ENCODE measurements at regions not wholly inside any gene's neighbourhood (a gene's known extent, or its start where the extent isn't known, plus 50 kb on each side); places are given as distances from the start of the nearest gene placed in this dataset.

GRCh38 chr9:107696302-107696701 is 206.7 kb upstream of the KLF4 start:
- no peaks in the 10 kb centered on the region for H3K9me3 Mint-ChIP-seq
- H3K27ac Mint-ChIP-seq = no peak overlapping the region
- no peaks in the 10 kb centered on the region for H3K4me1 Mint-ChIP-seq (ENCODE audit: low read depth)

GRCh38 chr9:107694390-107694789 is 204.8 kb upstream of the KLF4 start:
- no peaks in the 10 kb centered on the region for H3K36me3 Mint-ChIP-seq (ENCODE audit: low read depth)

More at GRCh38 chr9:107696302-107696701, 206.7 kb upstream of the KLF4 start:
- H3K36me3 Mint-ChIP-seq (ENCODE audit: low read depth) = no peaks in the 10 kb centered on the region
- no peak for DNase-seq (ENCODE audit: low spot score)
- no peak overlapping the region for H3K4me3 Mint-ChIP-seq
- H3K27me3 Mint-ChIP-seq (ENCODE audit: low read depth) = no peaks in the 10 kb centered on the region

GRCh38 chr9:107693625-107694326 is 204.2 kb upstream of the KLF4 start:
- DNase-seq (ENCODE audit: low spot score) = no peak
- Mint-ChIP-seq H3K27ac (no peak overlapping the region), H3K27me3 (ENCODE audit: low read depth) (peaks cover 2% of the 10 kb centered on the region), H3K4me3 (no peak overlapping the region), H3K9me3 (no peaks in the 10 kb centered on the region), H3K36me3 (ENCODE audit: low read depth) (no peaks in the 10 kb centered on the region), H3K4me1 (ENCODE audit: low read depth) (no peaks in the 10 kb centered on the region)

More at GRCh38 chr9:107694390-107694789, 204.8 kb upstream of the KLF4 start:
- H3K4me3 Mint-ChIP-seq = no peak overlapping the region
- no peaks in the 10 kb centered on the region for H3K4me1 Mint-ChIP-seq (ENCODE audit: low read depth)
- H3K9me3 Mint-ChIP-seq = no peaks in the 10 kb centered on the region
- no peak overlapping the region for H3K27ac Mint-ChIP-seq
- DNase-seq (ENCODE audit: low spot score) = no peak
- no peaks in the 10 kb centered on the region for H3K27me3 Mint-ChIP-seq (ENCODE audit: low read depth)

- peaks cover 2% of the 10 kb centered on the region for H3K27me3 Mint-ChIP-seq (ENCODE audit: low read depth)
- H3K36me3 Mint-ChIP-seq (ENCODE audit: low read depth) = no peaks in the 10 kb centered on the region
- no peak overlapping the region for H3K27ac Mint-ChIP-seq
- H3K9me3 Mint-ChIP-seq = no peaks in the 10 kb centered on the region
- H3K4me1 Mint-ChIP-seq (ENCODE audit: low read depth) = no peaks in the 10 kb centered on the region
- DNase-seq (ENCODE audit: low spot score) = no peak
- H3K4me3 Mint-ChIP-seq = no peak overlapping the region
Measured at GRCh38 chr9:107691664-107692063, 202.1 kb upstream of the KLF4 start.

- Mint-ChIP-seq H3K4me3 (no peak overlapping the region), H3K36me3 (ENCODE audit: low read depth) (no peaks in the 10 kb centered on the region), H3K9me3 (no peaks in the 10 kb centered on the region), H3K4me1 (ENCODE audit: low read depth) (no peaks in the 10 kb centered on the region), H3K27me3 (ENCODE audit: low read depth) (peaks cover 2% of the 10 kb centered on the region), H3K27ac (no peak overlapping the region)
- no peak for DNase-seq (ENCODE audit: low spot score)
Measured at GRCh38 chr9:107690021-107690420, 200.5 kb upstream of the KLF4 start.

- Mint-ChIP-seq H3K4me3 (no peak overlapping the region), H3K36me3 (ENCODE audit: low read depth) (no peaks in the 10 kb centered on the region), H3K27ac (no peak overlapping the region), H3K9me3 (no peaks in the 10 kb centered on the region), H3K27me3 (ENCODE audit: low read depth) (peaks cover 2% of the 10 kb centered on the region), H3K4me1 (ENCODE audit: low read depth) (no peaks in the 10 kb centered on the region)
- no peak for DNase-seq (ENCODE audit: low spot score)
Measured at GRCh38 chr9:107688728-107689127, 199.2 kb upstream of the KLF4 start.

- H3K4me1 Mint-ChIP-seq (ENCODE audit: low read depth) = no peaks in the 10 kb centered on the region
Measured at GRCh38 chr9:107685901-107686300, 196.3 kb upstream of the KLF4 start.

GRCh38 chr9:107685376-107685775 is 195.8 kb upstream of the KLF4 start:
- Mint-ChIP-seq H3K27ac (no peak overlapping the region), H3K27me3 (ENCODE audit: low read depth) (peaks cover 2% of the 10 kb centered on the region), H3K36me3 (ENCODE audit: low read depth) (no peaks in the 10 kb centered on the region), H3K4me1 (ENCODE audit: low read depth) (no peaks in the 10 kb centered on the region), H3K4me3 (no peak overlapping the region), H3K9me3 (no peaks in the 10 kb centered on the region)
- no peak for DNase-seq (ENCODE audit: low spot score)

More at GRCh38 chr9:107685901-107686300, 196.3 kb upstream of the KLF4 start:
- H3K27me3 Mint-ChIP-seq (ENCODE audit: low read depth) = peaks cover 2% of the 10 kb centered on the region
- H3K27ac Mint-ChIP-seq = no peak overlapping the region
- H3K4me3 Mint-ChIP-seq = no peak overlapping the region
- H3K9me3 Mint-ChIP-seq = no peaks in the 10 kb centered on the region
- DNase-seq (ENCODE audit: low spot score) = no peak
- H3K36me3 Mint-ChIP-seq (ENCODE audit: low read depth) = no peaks in the 10 kb centered on the region

GRCh38 chr9:107684224-107684623 is 194.7 kb upstream of the KLF4 start:
- H3K36me3 Mint-ChIP-seq (ENCODE audit: low read depth) = no peaks in the 10 kb centered on the region
- no peaks in the 10 kb centered on the region for H3K9me3 Mint-ChIP-seq
- no peak overlapping the region for H3K4me3 Mint-ChIP-seq
- H3K4me1 Mint-ChIP-seq (ENCODE audit: low read depth) = no peaks in the 10 kb centered on the region
- H3K27me3 Mint-ChIP-seq (ENCODE audit: low read depth) = peaks cover 2% of the 10 kb centered on the region
- DNase-seq (ENCODE audit: low spot score) = no peak
- no peak overlapping the region for H3K27ac Mint-ChIP-seq

- no peak overlapping the region for H3K27ac Mint-ChIP-seq
- no peaks in the 10 kb centered on the region for H3K27me3 Mint-ChIP-seq (ENCODE audit: low read depth)
- no peak for DNase-seq (ENCODE audit: low spot score)
Measured at GRCh38 chr9:107683566-107683965, 194.0 kb upstream of the KLF4 start.

GRCh38 chr9:107681988-107682387 is 192.4 kb upstream of the KLF4 start:
- Mint-ChIP-seq H3K27me3 (ENCODE audit: low read depth) (no peaks in the 10 kb centered on the region), H3K9me3 (no peaks in the 10 kb centered on the region), H3K27ac (no peak overlapping the region), H3K4me1 (ENCODE audit: low read depth) (no peaks in the 10 kb centered on the region), H3K4me3 (no peak overlapping the region), H3K36me3 (ENCODE audit: low read depth) (no peaks in the 10 kb centered on the region)
- DNase-seq (ENCODE audit: low spot score) = no peak

More at GRCh38 chr9:107683566-107683965, 194.0 kb upstream of the KLF4 start:
- H3K4me3 Mint-ChIP-seq = no peak overlapping the region
- H3K36me3 Mint-ChIP-seq (ENCODE audit: low read depth) = no peaks in the 10 kb centered on the region
- H3K9me3 Mint-ChIP-seq = no peaks in the 10 kb centered on the region
- no peaks in the 10 kb centered on the region for H3K4me1 Mint-ChIP-seq (ENCODE audit: low read depth)

- no peaks in the 10 kb centered on the region for H3K4me1 Mint-ChIP-seq (ENCODE audit: low read depth)
- no peak overlapping the region for H3K27ac Mint-ChIP-seq
- H3K36me3 Mint-ChIP-seq (ENCODE audit: low read depth) = no peaks in the 10 kb centered on the region
- no peaks in the 10 kb centered on the region for H3K9me3 Mint-ChIP-seq
- no peak overlapping the region for H3K4me3 Mint-ChIP-seq
- DNase-seq (ENCODE audit: low spot score) = no peak
- H3K27me3 Mint-ChIP-seq (ENCODE audit: low read depth) = no peaks in the 10 kb centered on the region
Measured at GRCh38 chr9:107675351-107676259, 186.0 kb upstream of the KLF4 start.

GRCh38 chr9:107674721-107675277 is 185.2 kb upstream of the KLF4 start:
- Mint-ChIP-seq H3K4me1 (ENCODE audit: low read depth) (no peaks in the 10 kb centered on the region), H3K4me3 (no peak overlapping the region), H3K9me3 (no peaks in the 10 kb centered on the region), H3K27ac (no peak overlapping the region), H3K36me3 (ENCODE audit: low read depth) (no peaks in the 10 kb centered on the region), H3K27me3 (ENCODE audit: low read depth) (no peaks in the 10 kb centered on the region)
- no peak for DNase-seq (ENCODE audit: low spot score)

Data from T-helper 2 cell treated with Interferon-gamma antibody and Interleukin-4, amounts not matched to agents 5 μg/mL and 100 μg/mL, for 36 hours (primary cell).